Esophagus squamous epithelium (tissue), 4 donors: ENCODE measurements at regions not wholly inside any gene's neighbourhood (a gene's known extent, or its start where the extent isn't known, plus 50 kb on each side); places are given as distances from the start of the nearest gene placed in this dataset.

ENCODE experiments used
- CTCF ChIP-seq, 6 experiments: fragments of 450-650 bp in 4 of 6; fragments of 200-600 bp in 2 of 6; sonication (generic) in 2 of 6; IDR thresholded peaks; one replicate each; pipeline ENCODE4 v1.5.1; 2016 to 2019; ENCODE audit warnings: antibody characterized with exemption in 6 of 6, mild to moderate bottlenecking in 4 of 6, moderate library complexity in 4 of 6
- POLR2A ChIP-seq, 4 donors: fragments of 450-650 bp; IDR thresholded peaks; one replicate each; pipeline ENCODE4 v1.6.1; 2017; ENCODE audit warnings: antibody characterized with exemption in 4 of 4, mild to moderate bottlenecking in 4 of 4, moderate library complexity in 3 of 4

DNA sequence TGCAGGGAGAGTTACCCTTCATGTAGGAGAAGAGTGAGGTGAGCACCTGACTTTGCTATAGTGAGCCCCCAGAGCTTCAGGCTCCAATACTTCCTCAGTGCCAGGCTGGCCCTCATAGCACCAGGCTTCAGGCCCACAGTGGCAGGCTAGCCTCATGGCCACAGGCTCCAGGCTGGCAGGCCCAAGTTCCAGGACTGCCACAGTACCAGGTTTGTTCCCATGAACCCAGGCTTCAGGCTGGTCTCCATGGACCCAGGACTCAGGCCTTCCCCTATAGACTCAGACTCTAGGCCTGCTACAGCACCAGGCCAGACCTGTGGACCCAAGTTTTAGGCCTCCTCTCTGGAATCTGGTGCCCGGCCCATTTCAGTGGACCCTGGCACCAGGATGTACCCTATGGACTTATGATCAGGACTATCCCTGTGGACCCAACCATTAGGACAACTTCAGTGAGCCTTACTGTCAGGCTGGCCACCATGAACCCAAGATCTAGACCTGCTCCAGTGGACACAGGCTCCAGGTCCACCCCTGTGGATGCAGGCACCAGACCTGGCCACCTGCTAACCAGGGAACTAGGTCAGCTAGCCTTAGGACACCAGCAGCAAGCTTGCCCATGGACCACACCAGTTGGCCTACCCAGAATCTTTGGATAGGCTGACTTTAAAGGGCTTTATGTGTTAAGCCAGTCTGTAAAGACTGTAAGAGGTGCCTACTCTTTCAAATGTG lies 658.2 kb downstream of the KLHL13 start:
- TF ChIP-seq CTCF (IDR thresholded peaks at IDR 0.05) (no peak), POLR2A (IDR thresholded peaks at IDR 0.05) (no peak)
